ENCODE measurements at regions not wholly inside any gene's neighbourhood (a gene's known extent, or its start where the extent isn't known, plus 50 kb on each side); places are given as distances from the start of the nearest gene placed in this dataset.
"Not testable (repeated sequence)": the region's sequence is repeated elsewhere in the genome, so short reads cannot be mapped to it uniquely, and the experiment has no call there.

- no peak for DNase-seq (ENCODE audit: low spot score)
Observed at GRCh38 chr5:82889088-82889487, 188.1 kb downstream of the TMEM167A start.

DNA sequence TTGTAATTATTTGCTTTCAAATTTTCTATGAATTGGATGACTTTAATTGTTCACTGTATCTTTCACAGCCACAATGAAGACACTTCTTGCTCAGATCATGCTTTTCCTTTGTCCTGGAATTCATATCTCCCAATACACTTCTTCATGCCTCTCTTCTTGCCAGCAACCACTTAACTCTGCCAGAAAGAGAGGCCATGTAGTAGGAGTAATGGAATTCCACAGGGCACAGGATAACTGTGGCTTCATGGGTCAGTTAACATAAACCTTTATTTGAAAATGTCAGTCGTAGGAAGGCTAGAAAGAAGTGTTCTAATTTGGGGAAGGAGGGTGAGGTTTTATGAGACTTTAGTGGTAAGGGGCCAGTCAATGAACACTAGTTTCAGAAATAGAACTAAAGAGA lies 190.3 kb downstream of the TMEM167A start:
- DNase-seq (ENCODE audit: low spot score) = no peak

GRCh38 chr5:82885627-82886389 lies 191.4 kb downstream of the TMEM167A start:
- no peak for DNase-seq (ENCODE audit: low spot score)

DNA sequence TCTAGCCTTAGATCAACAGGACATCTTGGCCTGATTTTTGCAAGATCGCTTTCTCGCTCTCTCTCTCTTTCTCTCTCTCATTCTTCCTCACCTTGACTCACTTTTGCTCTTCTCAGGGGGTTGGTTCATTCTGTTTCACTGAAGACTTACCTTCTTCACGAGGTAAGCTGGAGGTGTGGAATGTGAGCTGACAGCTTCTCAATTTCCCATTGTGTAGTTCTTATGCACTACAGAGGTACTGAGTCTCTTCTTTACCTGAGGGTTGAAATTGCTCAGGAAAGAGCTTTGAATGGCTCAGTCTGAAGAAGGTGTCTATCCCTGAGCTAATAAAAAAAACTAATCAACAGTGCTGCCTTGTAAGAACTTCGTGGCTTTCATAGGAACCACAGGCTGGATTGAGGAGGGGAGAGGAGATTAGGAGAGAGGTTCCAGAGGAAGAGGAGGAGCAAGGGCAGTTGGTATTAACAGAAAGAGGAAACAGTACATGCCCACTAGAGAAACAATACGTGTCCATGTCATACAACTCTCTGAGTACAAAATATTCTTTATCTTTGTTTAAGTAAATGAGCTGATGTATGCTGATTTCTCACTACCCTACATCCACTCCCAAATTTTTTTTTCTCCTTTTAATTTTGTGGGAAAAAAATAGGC lies 192.2 kb downstream of the TMEM167A start:
- no peak for DNase-seq (ENCODE audit: low spot score)

DNA sequence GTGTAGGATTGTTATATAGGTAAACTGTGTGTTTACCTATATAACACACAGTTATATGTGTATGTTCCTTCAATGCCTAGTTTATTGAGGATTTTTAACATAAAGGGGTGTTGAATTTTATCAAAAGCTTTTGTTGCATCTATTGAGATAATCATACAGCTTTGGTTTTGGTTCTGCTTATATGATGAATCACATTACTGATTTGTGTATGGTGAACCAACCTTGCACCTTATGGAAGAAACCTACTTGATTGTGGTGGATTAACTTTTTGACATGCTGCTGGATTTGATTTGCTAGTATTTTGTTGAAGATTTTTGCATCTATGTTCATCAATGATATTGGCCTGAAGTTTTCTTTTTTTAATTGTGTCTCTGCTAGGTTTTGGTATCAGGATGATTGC lies 194.9 kb downstream of the TMEM167A start:
- no peak for DNase-seq (ENCODE audit: low spot score)

- no peak for DNase-seq (ENCODE audit: low spot score)
Observed at GRCh38 chr5:82881571-82882174, 195.5 kb downstream of the TMEM167A start.

GRCh38 chr5:82879089-82879488 lies 198.1 kb downstream of the TMEM167A start:
- DNase-seq (ENCODE audit: low spot score) = no peak

GRCh38 chr5:82873452-82873851 lies 203.7 kb downstream of the TMEM167A start:
- no peak for DNase-seq (ENCODE audit: low spot score)

- not testable (repeated sequence) for DNase-seq (ENCODE audit: low spot score)
Observed at GRCh38 chr5:82872321-82873288, 204.6 kb downstream of the TMEM167A start.

GRCh38 chr5:82865625-82866024 lies 211.6 kb downstream of the TMEM167A start:
- no peak for DNase-seq (ENCODE audit: low spot score)

DNA sequence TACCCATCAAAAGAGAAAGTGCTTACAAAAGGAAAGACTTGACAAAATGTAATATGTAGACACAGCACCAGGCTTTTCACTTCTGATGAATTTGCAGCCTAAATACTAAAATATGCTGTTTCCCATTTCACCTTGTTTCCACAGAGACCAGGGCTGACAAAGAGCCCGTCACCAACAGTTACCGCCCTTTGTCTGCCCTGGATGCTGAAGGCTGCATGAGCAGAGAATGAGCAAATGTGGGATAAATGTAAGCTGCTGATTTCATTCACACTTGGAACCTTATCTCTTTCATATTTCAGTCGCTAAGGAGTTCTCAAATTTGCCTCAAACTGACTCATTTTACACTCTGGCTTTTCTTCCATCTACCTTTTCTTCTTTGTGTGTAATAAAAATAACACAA lies 213.9 kb downstream of the TMEM167A start:
- DNase-seq (ENCODE audit: low spot score) = no peak

GRCh38 chr5:82862711-82863110 lies 214.5 kb downstream of the TMEM167A start:
- no peak for DNase-seq (ENCODE audit: low spot score)

DNA sequence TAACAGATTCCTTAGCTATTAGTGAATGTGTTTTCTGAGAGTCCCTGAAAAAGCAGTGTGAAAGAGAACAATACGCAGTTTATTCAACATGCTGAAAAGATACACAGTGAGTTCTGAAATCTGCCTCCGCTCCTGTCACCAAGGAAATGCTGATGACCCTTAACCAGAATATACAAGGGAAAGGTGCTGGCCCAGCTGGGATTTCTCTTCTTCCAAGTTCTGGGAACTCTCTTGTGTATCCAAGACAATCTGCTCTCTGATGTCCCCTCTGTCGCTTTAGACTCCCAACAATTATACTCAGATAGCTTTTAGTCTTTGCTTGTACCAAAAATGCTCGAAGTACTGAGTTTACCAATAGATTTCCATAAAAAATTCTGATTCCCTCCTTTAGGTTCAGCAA lies 214.9 kb downstream of the TMEM167A start:
- DNase-seq (ENCODE audit: low spot score) = no peak

- no peak for DNase-seq (ENCODE audit: low spot score)
Observed at GRCh38 chr5:82861701-82862100, 215.5 kb downstream of the TMEM167A start.

GRCh38 chr5:82859451-82860140 lies 217.6 kb downstream of the TMEM167A start:
- DNase-seq (ENCODE audit: low spot score) = no peak

GRCh38 chr5:82858151-82859025 lies 218.8 kb downstream of the TMEM167A start:
- DNase-seq (ENCODE audit: low spot score) = no peak

DNA sequence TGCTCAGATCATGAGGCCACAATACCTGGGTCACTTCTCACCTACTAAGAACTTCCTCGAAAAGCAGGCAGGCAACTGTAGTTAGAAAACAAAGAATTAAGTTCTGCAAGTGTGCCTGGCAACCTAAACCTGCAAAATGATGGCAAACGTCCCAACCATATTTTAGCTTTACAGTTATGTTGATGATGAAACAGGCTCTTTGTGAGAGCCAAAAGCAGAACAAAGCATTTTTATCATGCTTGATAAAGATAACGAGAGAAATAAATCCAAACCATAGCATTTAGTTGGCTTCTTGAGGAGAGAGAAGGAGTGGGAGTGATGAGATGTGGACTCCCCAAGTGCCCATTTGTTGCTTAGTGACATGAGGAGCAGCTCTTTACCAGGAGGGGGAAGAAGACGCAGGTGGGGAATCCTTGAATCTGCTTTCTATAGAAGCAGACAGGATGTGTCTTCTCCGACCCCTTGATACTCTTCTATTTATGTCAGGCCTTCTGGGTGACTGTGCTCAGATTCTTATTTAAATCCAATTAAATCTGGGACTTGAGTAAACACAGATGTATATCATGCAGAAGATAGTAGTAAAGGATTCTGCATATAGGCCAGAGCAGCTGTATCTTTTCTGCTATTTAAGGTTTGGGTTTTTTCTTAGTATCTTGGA lies 221.2 kb downstream of the TMEM167A start:
- DNase-seq (ENCODE audit: low spot score) = no peak

DNA sequence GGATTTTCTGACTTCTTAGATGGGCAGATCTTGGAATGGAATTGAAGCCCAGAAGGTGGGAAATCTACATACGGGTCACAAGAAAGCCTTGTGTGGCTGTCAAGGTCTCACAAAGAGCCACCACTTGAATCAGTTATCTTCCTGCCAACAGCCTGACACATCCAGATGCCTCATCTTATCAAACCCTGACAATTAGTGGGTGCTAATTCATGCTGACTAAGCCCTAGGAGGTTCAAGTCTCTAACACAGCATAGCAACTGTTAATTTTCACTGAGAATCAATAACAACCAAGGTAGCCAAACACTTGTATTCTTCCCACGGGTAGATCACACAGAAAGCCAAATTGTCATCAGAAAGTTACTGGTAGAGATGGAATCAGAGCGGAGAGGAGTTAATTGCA lies 222.2 kb downstream of the TMEM167A start:
- DNase-seq (ENCODE audit: low spot score) = no peak

- no peak for DNase-seq (ENCODE audit: low spot score)
Observed at GRCh38 chr5:82851471-82851870, 225.7 kb downstream of the TMEM167A start.

DNA sequence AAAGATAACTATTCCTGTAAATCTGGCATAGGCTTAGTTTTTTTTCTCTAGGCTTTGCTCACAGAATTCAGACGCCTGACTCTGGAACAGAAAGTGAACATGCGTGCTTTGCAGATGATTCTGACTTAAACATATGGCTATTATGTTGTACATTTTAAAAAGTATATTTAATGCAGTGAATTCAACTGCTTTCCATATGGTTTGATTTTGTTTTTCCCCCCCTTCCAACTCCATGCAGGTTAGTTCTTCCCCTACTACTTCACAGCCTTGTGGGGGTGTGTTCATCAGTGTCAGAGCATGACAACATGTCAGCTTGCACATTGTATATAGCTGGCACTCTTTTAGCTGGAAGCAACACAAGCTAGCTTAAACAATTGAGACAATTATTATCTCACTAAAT lies 226.8 kb downstream of the TMEM167A start:
- no peak for DNase-seq (ENCODE audit: low spot score)

Measured in hematopoietic multipotent progenitor cell treated with erythropoietin and hydrocortisone succinate and interleukin-3 and kit ligand, for 17 days (in vitro differentiated cells).